ENCODE measurements at regions not wholly inside any gene's neighbourhood (a gene's known extent, or its start where the extent isn't known, plus 50 kb on each side); places are given as distances from the start of the nearest gene placed in this dataset.

GRCh38 chr12:13362260-13362841 lies 165.8 kb downstream of the EMP1 start:
- no peak overlapping the region for H3K4me3 Mint-ChIP-seq
- no peak overlapping the region for H3K27ac Mint-ChIP-seq
- no peaks in the 10 kb centered on the region for H3K4me1 Mint-ChIP-seq
- H3K36me3 Mint-ChIP-seq = no peaks in the 10 kb centered on the region
- no peaks in the 10 kb centered on the region for H3K9me3 Mint-ChIP-seq (ENCODE audit: low read depth)
- ATAC-seq = peak; percentile 74
- H3K27me3 Mint-ChIP-seq = peaks cover 41% of the 10 kb centered on the region
- DNase-seq = peak; percentile 64
- CTCF ChIA-PET = interaction anchor here (0.7 to 1.4 kb wide), 18 partner anchors 9 to 805 kb away, joined by 3 to 6 read pairs (median 3); no protein-coding TSS in a partner anchor

GRCh38 chr12:13359636-13360035 lies 163.1 kb downstream of the EMP1 start:
- H3K27ac Mint-ChIP-seq = no peak overlapping the region

GRCh38 chr12:13358391-13358905 lies 161.9 kb downstream of the EMP1 start:
- Mint-ChIP-seq H3K4me1 (no peaks in the 10 kb centered on the region), H3K27ac (no peak overlapping the region), H3K9me3 (ENCODE audit: low read depth) (no peaks in the 10 kb centered on the region), H3K4me3 (no peak overlapping the region), H3K27me3 (peaks cover 55% of the 10 kb centered on the region), H3K36me3 (no peaks in the 10 kb centered on the region)
- DNase-seq = no peak
- ATAC-seq = no peak
- CTCF ChIA-PET = no interaction called here

More at GRCh38 chr12:13359636-13360035, 163.1 kb downstream of the EMP1 start:
- H3K4me1 Mint-ChIP-seq = no peaks in the 10 kb centered on the region
- no peaks in the 10 kb centered on the region for H3K9me3 Mint-ChIP-seq (ENCODE audit: low read depth)
- H3K27me3 Mint-ChIP-seq = peaks cover 55% of the 10 kb centered on the region
- CTCF ChIA-PET = no interaction called here
- no peak for ATAC-seq
- DNase-seq = no peak
- no peaks in the 10 kb centered on the region for H3K36me3 Mint-ChIP-seq
- H3K4me3 Mint-ChIP-seq = no peak overlapping the region

- Mint-ChIP-seq H3K27me3 (peaks cover 45% of the 10 kb centered on the region), H3K4me3 (no peak overlapping the region), H3K9me3 (ENCODE audit: low read depth) (no peaks in the 10 kb centered on the region), H3K36me3 (no peaks in the 10 kb centered on the region), H3K4me1 (no peaks in the 10 kb centered on the region), H3K27ac (no peak overlapping the region)
- DNase-seq (no peak), ATAC-seq (no peak)
- CTCF ChIA-PET = interaction anchor here (0.8 to 1.0 kb wide), 2 partner anchors 10 to 11 kb away, joined by 3 read pairs; no protein-coding TSS in a partner anchor
Measured at GRCh38 chr12:13350946-13351345, 154.4 kb downstream of the EMP1 start.

GRCh38 chr12:13350381-13350780 lies 153.9 kb downstream of the EMP1 start:
- Mint-ChIP-seq H3K27ac (no peak overlapping the region), H3K9me3 (ENCODE audit: low read depth) (no peaks in the 10 kb centered on the region), H3K27me3 (peaks cover 46% of the 10 kb centered on the region), H3K36me3 (no peaks in the 10 kb centered on the region), H3K4me3 (no peak overlapping the region), H3K4me1 (no peaks in the 10 kb centered on the region)
- CTCF ChIA-PET = interaction anchor here (0.8 to 1.0 kb wide), 2 partner anchors 10 to 12 kb away, joined by 3 read pairs; no protein-coding TSS in a partner anchor
- DNase-seq (no peak), ATAC-seq (no peak)

- ATAC-seq = no peak
- Mint-ChIP-seq H3K9me3 (ENCODE audit: low read depth) (no peaks in the 10 kb centered on the region), H3K4me1 (peaks cover 3% of the 10 kb centered on the region), H3K4me3 (no peak overlapping the region), H3K27ac (no peak overlapping the region), H3K36me3 (no peaks in the 10 kb centered on the region), H3K27me3 (peaks cover 51% of the 10 kb centered on the region)
- no peak for DNase-seq
- CTCF ChIA-PET = interaction anchor here (1.2 to 1.5 kb wide), 2 partner anchors 14 to 93 kb away, joined by 4 to 5 read pairs; no protein-coding TSS in a partner anchor
Measured at GRCh38 chr12:13348464-13348863, 151.9 kb downstream of the EMP1 start.

GRCh38 chr12:13347241-13348043 lies 150.9 kb downstream of the EMP1 start:
- Mint-ChIP-seq H3K36me3 (no peaks in the 10 kb centered on the region), H3K27ac (no peak overlapping the region), H3K9me3 (ENCODE audit: low read depth) (no peaks in the 10 kb centered on the region), H3K4me3 (no peak overlapping the region), H3K27me3 (peaks cover 54% of the 10 kb centered on the region), H3K4me1 (peaks cover 11% of the 10 kb centered on the region)
- CTCF ChIA-PET = interaction anchor here (1.5 kb wide), 1 partner anchor 15 kb away, joined by 5 read pairs; no protein-coding TSS in a partner anchor
- ATAC-seq (peak; percentile 20), DNase-seq (no peak)

- peaks cover 50% of the 10 kb centered on the region for H3K27me3 Mint-ChIP-seq
- CTCF ChIA-PET = interaction anchor here (0.7 to 1.7 kb wide), 3 partner anchors 15 to 90 kb away, joined by 3 to 6 read pairs (median 4); no protein-coding TSS in a partner anchor
- H3K36me3 Mint-ChIP-seq = no peaks in the 10 kb centered on the region
- no peaks in the 10 kb centered on the region for H3K9me3 Mint-ChIP-seq (ENCODE audit: low read depth)
- DNase-seq (no peak), ATAC-seq (no peak)
- H3K27ac Mint-ChIP-seq = no peak overlapping the region
- H3K4me1 Mint-ChIP-seq = peaks cover 11% of the 10 kb centered on the region
- no peak overlapping the region for H3K4me3 Mint-ChIP-seq
Measured at GRCh38 chr12:13345722-13346121, 149.2 kb downstream of the EMP1 start.

GRCh38 chr12:13343375-13343774 lies 146.8 kb downstream of the EMP1 start:
- no peak for DNase-seq
- Mint-ChIP-seq H3K27me3 (peaks cover 47% of the 10 kb centered on the region), H3K27ac (no peak overlapping the region), H3K9me3 (ENCODE audit: low read depth) (no peaks in the 10 kb centered on the region), H3K4me3 (no peak overlapping the region), H3K4me1 (peaks cover 11% of the 10 kb centered on the region), H3K36me3 (no peaks in the 10 kb centered on the region)
- ATAC-seq = no peak
- CTCF ChIA-PET = no interaction called here

GRCh38 chr12:13342971-13343370 lies 146.4 kb downstream of the EMP1 start:
- Mint-ChIP-seq H3K27me3 (peaks cover 43% of the 10 kb centered on the region), H3K9me3 (ENCODE audit: low read depth) (no peaks in the 10 kb centered on the region), H3K36me3 (no peaks in the 10 kb centered on the region), H3K4me3 (no peak overlapping the region), H3K27ac (no peak overlapping the region), H3K4me1 (peaks cover 11% of the 10 kb centered on the region)
- DNase-seq (peak; percentile 55), ATAC-seq (peak; percentile 69)
- CTCF ChIA-PET = no interaction called here

- ATAC-seq (no peak), DNase-seq (no peak)
- no peaks in the 10 kb centered on the region for H3K36me3 Mint-ChIP-seq
- peaks cover 11% of the 10 kb centered on the region for H3K4me1 Mint-ChIP-seq
- no peaks in the 10 kb centered on the region for H3K9me3 Mint-ChIP-seq (ENCODE audit: low read depth)
- H3K27ac Mint-ChIP-seq = no peak overlapping the region
- no peak overlapping the region for H3K4me3 Mint-ChIP-seq
- CTCF ChIA-PET = interaction anchor here (1.1 kb wide), 1 partner anchor 11 kb away, joined by 3 read pairs; no protein-coding TSS in a partner anchor
- H3K27me3 Mint-ChIP-seq = peaks cover 38% of the 10 kb centered on the region
Measured at GRCh38 chr12:13340149-13340548, 143.6 kb downstream of the EMP1 start.

- DNase-seq (no peak), ATAC-seq (no peak)
- no peak overlapping the region for H3K4me3 Mint-ChIP-seq
- no peaks in the 10 kb centered on the region for H3K9me3 Mint-ChIP-seq (ENCODE audit: low read depth)
- peaks cover 37% of the 10 kb centered on the region for H3K27me3 Mint-ChIP-seq
- no peaks in the 10 kb centered on the region for H3K36me3 Mint-ChIP-seq
- H3K4me1 Mint-ChIP-seq = peaks cover 11% of the 10 kb centered on the region
- H3K27ac Mint-ChIP-seq = no peak overlapping the region
- CTCF ChIA-PET = interaction anchor here (2.0 kb wide), 1 partner anchor 23 kb away, joined by 4 read pairs; no protein-coding TSS in a partner anchor
Measured at GRCh38 chr12:13339538-13339937, 143.0 kb downstream of the EMP1 start.

GRCh38 chr12:13339091-13339490 lies 142.6 kb downstream of the EMP1 start:
- Mint-ChIP-seq H3K9me3 (ENCODE audit: low read depth) (no peaks in the 10 kb centered on the region), H3K27ac (no peak overlapping the region), H3K27me3 (peaks cover 37% of the 10 kb centered on the region), H3K4me1 (peaks cover 11% of the 10 kb centered on the region), H3K4me3 (no peak overlapping the region), H3K36me3 (no peaks in the 10 kb centered on the region)
- ATAC-seq = no peak
- no peak for DNase-seq
- CTCF ChIA-PET = interaction anchor here (2.0 kb wide), 1 partner anchor 23 kb away, joined by 4 read pairs; no protein-coding TSS in a partner anchor
